ENCODE measurements at regions not wholly inside any gene's neighbourhood (a gene's known extent, or its start where the extent isn't known, plus 50 kb on each side); places are given as distances from the start of the nearest gene placed in this dataset.

DNA sequence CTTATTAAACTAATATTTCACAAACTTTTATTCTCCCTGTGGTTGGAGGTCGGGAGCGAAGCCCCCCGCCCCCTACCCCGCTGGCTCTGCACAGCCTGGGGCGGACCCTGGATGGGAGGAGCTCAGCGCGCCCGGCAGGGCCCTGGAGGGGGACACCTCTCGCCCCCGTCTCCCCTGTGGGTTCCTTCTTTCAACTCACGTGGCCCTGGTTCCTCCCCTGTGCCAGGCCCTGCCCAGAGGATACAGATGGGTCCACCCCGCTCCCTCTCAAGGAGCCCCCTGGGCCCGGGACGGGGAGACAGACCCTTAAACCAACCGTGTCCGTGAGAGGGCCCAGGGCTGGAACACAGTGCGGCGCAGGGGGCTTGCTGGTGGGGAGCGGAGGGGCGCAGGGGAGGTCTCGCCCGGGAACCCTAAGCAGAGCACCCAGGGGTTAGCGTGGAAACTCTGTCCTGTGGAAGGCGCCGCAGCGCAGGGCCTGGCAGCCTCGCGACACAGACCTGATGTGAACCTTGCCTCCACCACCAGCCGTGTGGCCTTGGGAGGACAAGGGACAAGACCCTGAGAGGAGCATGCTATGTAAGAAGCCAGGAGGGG, 103.7 kb upstream of the MVB12B start:
- DNase-seq (ENCODE audit: low spot score): no peak

DNA sequence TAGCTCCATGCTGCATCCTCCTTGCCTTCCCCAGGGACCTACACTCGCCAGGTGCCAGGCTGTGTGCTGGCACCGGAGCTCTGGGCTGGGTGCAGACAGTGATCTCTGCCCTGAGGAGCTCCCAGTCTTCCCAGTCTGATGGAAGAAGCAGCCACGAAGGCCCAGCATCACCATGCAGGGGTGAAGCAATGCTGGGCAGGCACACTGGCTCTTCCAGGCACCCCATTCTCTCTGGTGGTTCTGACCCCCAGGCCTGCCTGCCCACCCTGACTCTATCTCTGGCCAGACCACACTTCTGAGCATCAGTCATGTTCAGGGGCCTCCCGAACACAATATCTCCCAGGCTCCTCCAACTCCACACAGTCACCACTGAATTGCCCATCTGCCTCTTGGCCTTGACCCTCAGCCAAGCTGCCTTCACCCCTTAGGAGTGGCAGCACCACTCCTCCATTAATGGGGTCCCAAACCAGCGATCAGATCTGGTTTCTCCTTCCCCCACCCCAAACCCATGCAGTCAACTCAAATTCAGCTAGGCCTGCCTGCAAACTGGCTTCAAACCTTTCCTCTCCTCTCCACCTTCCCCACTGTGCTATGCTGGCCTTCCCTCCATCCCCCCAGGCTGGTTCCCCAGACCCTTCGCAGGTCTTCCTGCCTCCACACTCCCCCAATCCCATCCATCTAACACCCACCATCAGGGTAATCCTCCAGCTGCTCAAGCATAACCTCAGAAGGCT, 102.7 kb upstream of the MVB12B start:
- no peak for DNase-seq (ENCODE audit: low spot score)

DNA sequence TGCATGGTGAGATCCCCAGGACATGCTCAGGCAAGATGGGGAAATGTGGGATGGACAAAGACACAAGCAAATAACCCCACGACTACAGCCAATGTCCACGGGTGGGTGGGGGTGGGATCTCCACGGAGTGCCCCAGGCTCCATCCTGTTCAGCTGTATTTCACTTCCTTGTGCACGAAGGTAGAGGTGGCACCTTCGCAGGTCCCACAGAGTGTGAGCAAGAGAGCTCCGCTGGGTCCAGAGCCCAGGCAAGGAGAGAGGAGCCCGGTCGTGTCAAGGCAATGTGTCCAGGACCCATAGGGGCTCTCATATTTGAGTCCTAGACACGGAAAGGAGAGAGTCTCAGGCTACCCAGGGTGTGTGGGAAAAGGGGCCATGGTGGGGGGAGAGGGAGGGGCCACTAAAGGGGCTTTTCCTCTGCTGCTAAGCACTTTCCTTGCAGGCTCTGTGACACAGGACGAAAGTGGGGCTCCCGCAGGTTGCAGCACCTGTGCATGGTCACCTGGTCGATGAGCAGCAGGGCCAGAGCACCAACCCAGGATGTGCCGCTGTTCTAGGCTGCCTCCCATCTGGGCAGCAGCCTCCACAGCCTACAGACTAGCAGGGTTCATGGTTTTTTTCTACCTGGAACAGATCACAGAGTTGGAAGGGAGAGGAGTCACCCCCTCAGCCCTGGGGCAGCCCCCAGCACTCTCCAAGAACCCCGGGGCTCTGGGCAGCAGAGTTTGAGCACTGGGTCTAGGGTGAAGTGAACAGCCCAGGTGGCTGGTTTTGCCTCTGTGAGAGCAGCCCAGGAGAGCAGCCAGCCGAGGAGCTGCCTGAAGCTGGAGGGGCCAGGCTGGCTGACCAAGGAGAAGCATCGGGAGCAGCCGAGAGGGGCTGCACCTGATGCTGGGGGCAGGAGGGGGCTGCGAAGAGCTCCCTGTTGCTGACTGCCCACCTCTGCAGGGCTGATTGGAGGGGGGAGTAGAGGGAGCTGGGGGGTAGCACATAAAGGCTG, 100.7 kb upstream of the MVB12B start:
- no peak for DNase-seq (ENCODE audit: low spot score)

DNA sequence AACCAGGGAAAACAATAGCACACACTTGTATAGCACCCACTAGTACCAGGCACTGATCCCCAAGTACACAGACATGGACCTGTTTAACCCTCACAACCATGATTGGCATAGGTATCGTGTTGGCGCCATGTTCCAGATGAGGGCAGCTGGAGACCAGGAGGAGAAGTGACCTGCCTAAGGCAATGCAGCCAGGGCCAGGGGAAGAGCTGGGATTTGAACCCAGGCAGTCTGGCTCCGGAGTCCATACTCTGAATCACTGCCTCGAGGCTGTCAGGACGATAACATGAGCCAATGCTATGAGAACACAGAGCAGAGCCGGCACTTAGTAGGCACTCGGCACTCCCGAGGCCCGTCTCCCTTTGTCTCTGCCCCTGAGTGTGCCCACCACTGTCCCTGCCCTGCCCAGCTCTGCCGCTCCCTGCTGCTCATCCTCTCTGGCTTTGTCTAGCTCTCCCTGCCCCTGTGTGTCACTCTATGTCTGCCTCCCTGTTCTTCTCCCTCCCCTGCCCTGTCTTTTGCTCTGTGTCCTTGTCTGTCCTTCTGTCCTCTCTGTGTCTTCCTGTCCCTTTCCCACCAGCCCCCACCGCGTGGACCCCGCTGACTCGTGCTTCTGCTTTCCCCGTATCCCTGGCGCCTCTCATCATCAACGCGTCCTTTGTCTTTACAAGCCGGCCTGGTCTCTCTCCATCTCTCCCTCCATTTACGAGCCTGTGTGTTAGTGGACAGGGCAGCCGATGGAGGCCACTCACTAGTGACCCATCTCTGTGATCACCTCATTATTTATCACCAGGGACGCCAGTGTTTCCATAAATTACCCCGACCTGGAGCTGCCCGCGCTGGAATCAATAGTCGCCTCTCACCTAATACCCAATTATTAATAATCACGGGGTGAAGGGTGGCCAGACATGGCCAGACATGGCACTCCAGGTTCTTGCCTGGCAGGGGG, 99.4 kb upstream of the MVB12B start:
- no peak for DNase-seq (ENCODE audit: low spot score)

DNA sequence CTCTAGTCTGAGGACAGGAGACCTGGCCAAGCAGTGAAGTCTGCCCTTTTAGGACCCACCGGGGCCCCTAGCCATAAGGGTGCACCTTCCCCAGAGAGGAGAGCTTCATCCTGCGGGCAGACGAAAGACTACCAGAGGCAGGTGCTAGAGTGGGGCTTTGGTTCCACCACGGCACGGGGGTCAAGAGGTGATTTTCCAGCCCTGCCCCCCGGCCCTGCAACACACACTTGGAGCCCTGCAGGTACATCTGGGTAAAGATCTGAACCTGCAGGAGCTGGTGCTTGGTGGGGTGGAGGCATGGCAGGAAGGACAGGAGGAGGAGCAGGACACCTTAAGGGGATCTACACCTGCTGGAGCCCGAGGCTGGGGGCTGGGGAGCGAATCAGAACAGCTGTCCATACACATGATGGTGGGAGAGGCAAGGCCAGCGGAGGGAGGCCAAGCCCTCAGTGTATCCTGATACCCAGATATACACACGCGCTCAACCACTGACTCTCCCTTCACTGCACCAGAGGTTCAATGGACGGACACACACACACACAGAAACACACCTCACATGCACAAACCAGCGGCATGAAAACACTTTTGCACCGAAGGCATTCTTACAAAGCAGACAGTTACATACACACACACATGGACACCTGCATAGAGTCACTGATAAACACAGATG, 98.4 kb upstream of the MVB12B start:
- no peak for DNase-seq (ENCODE audit: low spot score)

DNA sequence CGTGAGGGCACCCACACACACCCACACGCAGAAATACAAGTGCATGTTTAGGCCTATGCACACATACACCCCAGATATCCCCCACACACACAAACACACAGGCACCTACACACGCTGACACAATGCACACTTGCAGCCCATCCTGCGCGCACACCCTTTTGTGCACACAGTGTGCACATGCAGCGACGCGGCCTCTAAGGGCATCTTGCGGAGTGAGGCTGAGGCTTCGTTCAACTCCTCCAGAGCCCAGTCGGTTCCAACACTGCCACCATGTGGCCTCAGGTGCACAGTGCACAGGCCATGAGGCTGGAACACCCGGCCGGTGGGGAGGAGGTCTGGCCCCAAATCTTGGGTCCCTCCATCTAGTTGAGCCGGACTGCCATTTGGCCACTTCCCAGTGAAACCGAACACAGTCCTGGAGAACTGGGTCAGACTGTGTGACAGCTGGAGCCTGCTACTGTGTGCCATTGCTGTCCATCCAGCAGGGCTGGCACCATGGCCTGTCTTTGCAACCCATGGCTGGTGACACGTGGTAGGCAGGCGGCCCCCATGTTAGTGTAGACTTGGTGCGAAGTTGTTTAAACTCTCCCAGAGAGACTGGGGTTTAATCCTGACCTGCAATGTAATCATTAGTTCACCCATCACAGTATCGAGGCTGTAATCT, 97.7 kb upstream of the MVB12B start:
- DNase-seq (ENCODE audit: low spot score): peak; percentile 70

DNA sequence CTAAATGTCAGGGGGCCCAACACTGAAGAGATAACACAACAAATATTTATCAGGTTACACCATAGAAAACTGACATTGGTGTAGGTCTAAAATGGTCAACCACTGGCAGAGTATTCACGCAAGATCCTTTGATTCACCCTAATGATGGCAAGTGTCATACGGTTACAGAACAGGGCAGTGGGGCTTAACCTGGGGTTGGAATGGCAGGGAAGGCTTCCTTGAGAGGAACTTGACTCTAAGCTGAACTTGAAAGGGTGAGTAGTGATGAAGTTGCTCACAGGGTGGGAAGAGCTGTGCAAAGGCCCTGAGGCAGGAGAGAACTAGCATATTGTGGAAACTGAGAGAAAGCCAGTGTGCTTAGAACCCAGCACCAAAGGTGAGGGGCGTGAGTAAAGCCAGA, 97.1 kb upstream of the MVB12B start:
- no peak for DNase-seq (ENCODE audit: low spot score)

DNA sequence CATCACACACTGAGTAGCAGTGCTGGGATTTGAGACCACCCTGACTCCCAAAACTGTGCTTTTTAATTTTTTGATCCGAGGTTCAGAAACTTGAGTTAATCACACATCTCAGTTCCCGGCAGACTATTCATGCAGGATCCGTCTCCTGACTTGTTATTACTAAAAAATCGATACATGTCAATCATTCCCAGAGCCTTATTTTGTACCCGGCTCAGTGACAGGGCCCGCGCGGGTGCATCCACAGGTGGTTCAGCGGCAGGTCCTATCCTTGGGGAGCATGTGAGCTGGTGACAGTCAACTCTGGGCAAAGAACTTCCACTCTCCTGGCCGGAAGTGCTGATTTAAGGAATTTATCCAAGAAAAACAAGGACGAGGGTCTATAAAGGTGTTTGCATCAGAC, 95.9 kb upstream of the MVB12B start:
- no peak for DNase-seq (ENCODE audit: low spot score)

DNA sequence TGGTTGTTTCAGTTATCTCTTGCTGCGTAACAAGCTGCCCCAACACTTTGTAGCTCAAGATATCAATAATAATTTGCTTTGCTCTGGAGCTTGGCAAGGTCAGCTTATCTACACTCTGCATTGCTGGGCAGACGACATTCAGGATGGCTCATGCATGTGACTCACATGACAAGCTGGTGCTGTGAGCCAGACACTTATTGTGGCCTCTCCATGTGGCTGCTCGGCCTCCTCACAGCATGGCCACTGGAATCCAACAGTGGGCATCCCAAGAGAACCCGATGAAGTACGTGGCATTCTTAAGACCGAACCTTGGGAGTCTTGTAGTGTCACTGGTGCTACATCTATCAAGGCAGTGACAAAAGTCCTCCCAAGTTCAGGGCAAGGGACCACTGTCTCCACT, 94.2 kb upstream of the MVB12B start:
- no peak for DNase-seq (ENCODE audit: low spot score)

DNA sequence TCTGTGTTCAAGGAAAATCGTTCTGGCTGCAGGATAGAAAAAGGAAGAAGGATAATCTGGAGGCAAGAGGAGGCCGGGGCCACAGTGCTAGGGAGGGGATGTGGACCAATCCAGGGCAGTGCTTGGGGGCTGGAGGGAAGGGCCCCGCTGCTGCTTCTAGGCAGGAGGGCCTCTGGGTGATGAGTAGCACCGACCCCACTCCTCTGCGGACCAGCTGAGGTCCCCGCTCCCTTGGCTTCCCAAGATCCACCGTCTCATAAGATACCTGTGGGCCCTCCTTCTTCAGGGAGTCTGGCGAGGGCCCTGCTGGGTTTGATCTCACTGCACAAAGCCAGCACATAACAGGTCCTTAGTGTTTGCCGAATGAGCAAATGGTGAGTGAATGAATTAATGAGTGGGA, 93.5 kb upstream of the MVB12B start:
- no peak for DNase-seq (ENCODE audit: low spot score)

DNA sequence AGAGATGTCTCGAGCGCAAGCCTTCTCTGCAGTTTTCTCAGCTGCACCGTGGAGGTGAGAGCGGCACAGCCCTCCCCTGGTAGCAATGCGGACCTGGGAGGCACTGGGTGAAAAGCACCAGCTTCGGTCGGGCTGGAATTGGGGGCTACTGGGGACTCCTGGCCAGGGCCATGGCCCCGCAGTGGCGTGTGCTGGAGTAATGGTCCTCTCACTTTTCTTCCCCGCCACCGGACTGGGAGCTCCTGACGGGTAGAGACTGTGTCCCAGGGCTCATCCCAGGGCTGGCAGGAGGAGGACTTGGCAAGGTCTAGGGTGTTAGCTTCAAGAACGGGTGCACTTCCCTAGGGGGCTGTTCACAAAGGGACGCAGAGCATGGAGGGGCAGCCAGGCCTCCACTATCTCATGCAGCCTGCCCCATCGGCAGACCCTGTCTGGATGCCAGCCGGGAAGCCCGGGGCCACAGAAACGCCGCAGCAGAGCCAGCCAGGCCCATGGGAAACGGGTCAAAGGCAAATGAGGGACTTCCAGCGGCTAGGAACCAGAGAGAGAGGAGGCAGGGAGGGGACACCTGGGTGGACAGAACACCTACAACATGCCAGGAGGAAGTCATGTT, 92.6 kb upstream of the MVB12B start:
- no peak for DNase-seq (ENCODE audit: low spot score)

DNA sequence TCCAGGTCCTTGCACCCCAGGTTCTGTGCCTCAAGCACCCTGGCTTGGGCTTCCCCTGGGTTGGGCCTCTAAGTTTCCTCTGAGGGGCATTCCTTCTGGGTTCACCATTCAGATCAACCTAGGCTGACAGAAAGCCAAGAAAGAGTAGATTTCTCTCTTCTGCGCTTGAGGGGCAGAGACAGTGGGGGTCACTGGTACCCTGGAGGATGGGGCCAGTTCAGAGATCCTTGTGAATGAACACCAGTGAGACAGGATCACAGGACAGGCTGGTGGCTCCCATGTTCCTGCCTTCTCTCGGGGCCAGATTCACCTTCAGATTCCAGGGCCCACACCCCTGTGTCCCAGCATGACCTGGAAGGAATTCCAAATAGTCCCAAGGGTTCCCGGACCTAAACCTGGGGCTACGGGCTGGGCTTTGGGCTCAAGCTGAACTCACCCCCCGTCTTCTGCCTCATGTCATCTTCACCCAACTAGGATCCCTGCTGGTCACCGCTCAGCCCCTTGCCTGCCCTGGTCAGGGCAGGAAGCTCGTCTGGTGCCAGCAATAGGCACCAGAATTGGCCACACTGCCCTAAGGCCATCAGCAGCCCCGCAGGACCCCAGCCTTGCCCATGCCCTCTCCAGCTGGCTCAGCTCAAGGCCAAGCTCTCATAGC, 91.8 kb upstream of the MVB12B start:
- DNase-seq (ENCODE audit: low spot score): no peak

DNA sequence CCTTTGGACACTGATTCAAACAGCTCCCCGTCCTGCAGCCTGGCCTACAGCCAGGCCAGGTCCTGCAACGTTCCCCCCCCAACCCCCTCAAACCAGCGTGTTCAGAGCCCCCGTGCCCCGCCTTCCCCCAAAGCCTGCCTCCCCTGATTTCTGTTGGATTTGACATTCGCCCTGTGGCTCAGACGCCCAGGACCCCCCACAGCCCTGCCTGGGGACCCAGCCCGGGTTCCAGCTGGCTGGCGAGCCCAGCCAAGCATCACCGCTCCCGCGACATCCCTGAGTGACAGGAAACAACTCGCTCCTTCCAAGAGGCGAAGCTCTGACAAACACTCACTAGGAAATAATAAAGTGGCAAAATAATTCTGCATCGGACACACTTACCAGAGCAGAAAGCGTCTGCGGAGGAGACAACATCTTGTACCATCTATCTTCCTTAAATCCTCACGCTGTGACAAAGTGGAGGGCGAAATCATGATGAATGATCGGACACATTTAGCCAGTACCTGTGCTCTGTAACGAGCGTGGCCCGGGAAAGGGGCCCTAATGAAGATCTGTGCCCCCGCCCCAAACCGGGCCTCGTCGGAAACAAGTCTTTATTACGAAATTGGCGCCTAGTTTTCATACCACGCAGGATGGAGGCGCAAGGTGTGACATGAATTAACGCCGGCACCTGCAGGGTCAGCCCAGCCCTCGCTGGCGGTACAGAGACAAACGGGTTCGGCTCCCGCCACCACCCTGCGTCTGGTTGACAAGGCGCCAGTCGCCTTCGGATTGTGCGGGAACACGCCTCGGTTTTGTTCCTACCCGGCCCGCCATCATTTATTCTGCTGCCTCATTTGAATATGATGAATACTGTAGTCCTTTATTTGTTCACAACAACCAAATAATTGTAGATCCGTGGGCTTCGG, 91.0 kb upstream of the MVB12B start:
- DNase-seq (ENCODE audit: low spot score): no peak

DNA sequence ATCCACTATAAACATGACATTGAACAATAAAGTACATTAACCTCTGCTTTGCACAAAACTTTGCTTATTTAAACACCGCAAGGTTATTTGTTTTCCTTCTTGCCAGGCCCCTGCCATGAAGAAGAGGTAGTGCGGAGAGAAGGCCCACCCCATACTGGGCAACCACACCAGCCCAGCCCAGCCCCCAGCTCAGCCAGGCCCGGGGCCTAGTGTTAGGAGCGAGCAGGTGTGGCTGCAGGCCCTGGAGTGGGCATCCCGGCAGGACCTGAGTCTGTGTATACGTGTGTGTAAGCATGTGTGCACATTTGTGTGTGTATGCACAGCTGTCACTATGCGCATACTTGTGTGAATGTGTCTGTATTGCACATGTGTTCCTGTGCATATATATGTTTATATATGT, 90.4 kb upstream of the MVB12B start:
- DNase-seq (ENCODE audit: low spot score): no peak

DNA sequence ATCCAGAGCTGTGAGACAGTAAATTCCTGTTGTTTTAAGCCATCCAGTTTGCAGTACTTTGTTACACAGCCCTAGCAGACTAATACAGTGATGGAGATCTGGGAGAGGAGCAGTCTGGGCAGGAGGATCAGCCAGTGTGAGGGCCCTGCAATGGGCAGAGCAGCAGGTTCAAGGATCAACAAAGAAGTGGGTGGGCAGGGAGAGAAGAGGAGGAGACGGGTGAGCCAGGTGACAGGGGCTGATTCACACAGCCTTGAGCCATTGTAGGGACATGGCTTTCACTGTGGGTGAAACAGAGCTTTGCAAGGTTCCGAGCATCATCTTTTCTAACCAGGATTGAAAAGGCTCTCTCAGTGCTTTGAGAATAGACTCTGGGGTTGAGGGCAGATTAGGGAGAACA, 88.2 kb upstream of the MVB12B start:
- no peak for DNase-seq (ENCODE audit: low spot score)

DNA sequence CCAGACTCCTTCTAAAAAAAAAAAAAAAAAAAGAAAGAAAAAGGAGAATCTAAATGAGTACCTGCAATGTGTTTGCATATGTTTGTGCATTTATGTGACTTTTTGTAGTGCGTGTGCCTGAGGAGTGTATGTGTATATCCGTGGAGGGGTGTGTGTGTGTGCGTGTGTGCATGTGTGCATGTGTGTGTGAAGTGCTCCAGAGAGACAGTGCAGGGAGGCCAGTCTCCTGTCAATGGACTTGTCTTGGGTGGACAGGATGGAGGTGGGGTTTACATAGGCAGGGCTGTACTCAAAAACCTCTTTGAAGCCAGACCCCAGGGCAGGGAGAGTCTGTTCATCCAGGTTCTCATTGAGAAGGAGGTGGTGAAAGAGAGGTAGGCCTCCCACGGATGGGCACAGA, 87.1 kb upstream of the MVB12B start:
- DNase-seq (ENCODE audit: low spot score): no peak

DNA sequence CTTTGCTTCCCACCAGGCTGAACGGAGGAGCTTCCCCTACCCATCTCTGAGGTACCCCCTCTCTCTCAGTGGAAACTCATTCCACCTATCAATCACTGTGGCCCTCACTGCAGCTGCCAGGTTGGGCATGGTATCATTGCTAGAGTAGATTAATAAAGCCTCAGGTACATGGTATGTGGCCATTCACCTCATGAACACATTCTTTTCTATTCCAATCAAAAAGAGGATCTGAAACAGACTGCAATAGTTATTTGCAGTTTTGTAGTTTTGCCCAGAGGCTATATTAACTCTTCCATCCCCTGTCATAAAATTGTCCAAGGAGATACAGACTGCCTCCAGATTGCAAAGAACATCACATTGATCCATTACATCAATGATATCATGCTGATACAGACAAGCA, 85.8 kb upstream of the MVB12B start:
- DNase-seq (ENCODE audit: low spot score): no peak

DNA sequence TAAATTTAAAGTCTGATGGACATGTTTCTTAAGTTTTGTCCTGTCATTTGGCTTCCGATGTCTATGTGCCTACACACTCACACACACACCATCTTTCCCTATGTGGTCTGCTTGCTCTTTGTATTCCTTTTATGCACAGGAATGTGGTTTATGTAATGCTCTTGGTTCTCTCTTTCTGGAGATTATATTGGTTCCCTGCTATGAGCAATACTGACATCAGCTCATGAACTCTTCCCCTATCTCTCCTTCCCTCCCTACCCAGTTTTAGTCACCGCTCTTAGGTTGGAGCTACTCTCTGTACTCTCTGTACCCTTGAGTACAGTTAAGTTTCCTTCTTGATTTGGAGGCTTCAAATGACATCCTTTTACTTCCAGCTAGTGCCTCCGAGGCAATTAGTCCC, 77.9 kb upstream of the MVB12B start:
- DNase-seq (ENCODE audit: low spot score): no peak

All from activated CD4-positive, alpha-beta T cell treated with anti-CD3 and anti-CD28 coated beads, Interleukin-2, Interleukin-4, amounts not matched to agents 100 ng/mL and 50 ng/mL, durations not matched to agents 16 hours and 8 hours (primary cell).